OCI-LY7 (cell line): ENCODE measurements at regions not wholly inside any gene's neighbourhood (a gene's known extent, or its start where the extent isn't known, plus 50 kb on each side); places are given as distances from the start of the nearest gene placed in this dataset.

Source experiments
- CTCF ChIP-seq: fragments of 200-600 bp; sonication (generic); conservative IDR thresholded peaks from 2 replicates; pipeline ENCODE4 v1.5.1; 2014; ENCODE audit warnings: mild to moderate bottlenecking, antibody characterized with exemption, low read length, moderate library complexity, mixed read lengths
- EZH2phosphoT487 ChIP-seq: fragments of 200-600 bp; sonication (generic); IDR thresholded peaks from 2 replicates; pipeline ENCODE4 v1.6.1; 2018; ENCODE audit warnings: low read depth, borderline replicate concordance, mild to moderate bottlenecking, mixed run types, antibody characterized with exemption, low read length, moderate library complexity, mixed read lengths

GRCh38 chr18:70650878-70651277, 362.0 kb downstream of the SOCS6 start:
- no peak for TF ChIP-seq CTCF
- no peak for TF ChIP-seq EZH2phosphoT487
